ENCODE measurements at regions not wholly inside any gene's neighbourhood (a gene's known extent, or its start where the extent isn't known, plus 50 kb on each side); places are given as distances from the start of the nearest gene placed in this dataset.

- no peak for DNase-seq
Observed at GRCh38 chr16:62254847-62255246, 218.6 kb upstream of the CDH8 start.

GRCh38 chr16:62254372-62254771 is 218.1 kb upstream of the CDH8 start:
- DNase-seq = no peak

- DNase-seq = no peak
Observed at GRCh38 chr16:62253966-62254365, 217.7 kb upstream of the CDH8 start.

GRCh38 chr16:62249069-62249468 is 212.8 kb upstream of the CDH8 start:
- DNase-seq = no peak

- no peak for DNase-seq
Observed at GRCh38 chr16:62240722-62241121, 204.5 kb upstream of the CDH8 start.

GRCh38 chr16:62225675-62226074 is 189.4 kb upstream of the CDH8 start:
- no peak for DNase-seq

- DNase-seq = no peak
Observed at GRCh38 chr16:62224646-62225209, 188.5 kb upstream of the CDH8 start.

GRCh38 chr16:62216837-62217236 is 180.6 kb upstream of the CDH8 start:
- no peak for DNase-seq

GRCh38 chr16:62213763-62214162 is 177.5 kb upstream of the CDH8 start:
- DNase-seq = no peak

- DNase-seq = no peak
Observed at GRCh38 chr16:62208934-62209333, 172.7 kb upstream of the CDH8 start.

- no peak for DNase-seq
Observed at GRCh38 chr16:62205459-62205858, 169.2 kb upstream of the CDH8 start.

GRCh38 chr16:62201911-62202310 is 165.7 kb upstream of the CDH8 start:
- DNase-seq = no peak

GRCh38 chr16:62194828-62195227 is 158.6 kb upstream of the CDH8 start:
- no peak for DNase-seq

GRCh38 chr16:62190426-62190825 is 154.2 kb upstream of the CDH8 start:
- DNase-seq = no peak

- no peak for DNase-seq
Observed at GRCh38 chr16:62177351-62178203, 141.3 kb upstream of the CDH8 start.

GRCh38 chr16:62170642-62171041 is 134.4 kb upstream of the CDH8 start:
- no peak for DNase-seq

GRCh38 chr16:62167551-62167950 is 131.3 kb upstream of the CDH8 start:
- DNase-seq = no peak

GRCh38 chr16:62157544-62157943 is 121.3 kb upstream of the CDH8 start:
- DNase-seq = no peak

GRCh38 chr16:62156971-62157370 is 120.7 kb upstream of the CDH8 start:
- DNase-seq = no peak

- DNase-seq = no peak
Observed at GRCh38 chr16:62149631-62150030, 113.4 kb upstream of the CDH8 start.

GRCh38 chr16:62137996-62138395 is 101.8 kb upstream of the CDH8 start:
- no peak for DNase-seq

- DNase-seq = no peak
Observed at GRCh38 chr16:62135911-62136310, 99.7 kb upstream of the CDH8 start.

GRCh38 chr16:62135446-62135845 is 99.2 kb upstream of the CDH8 start:
- DNase-seq = no peak

GRCh38 chr16:62130101-62130500 is 93.9 kb upstream of the CDH8 start:
- no peak for DNase-seq

GRCh38 chr16:62105244-62105643 is 69.0 kb upstream of the CDH8 start:
- DNase-seq = no peak
